H9 (cell line): ENCODE measurements at regions not wholly inside any gene's neighbourhood (a gene's known extent, or its start where the extent isn't known, plus 50 kb on each side); places are given as distances from the start of the nearest gene placed in this dataset.

Experiments used
- DNase-seq: peaks from one replicate; pipeline ENCODE4 v3.0.0-alpha.2; 2017
- H2AFZ ChIP-seq: one replicate; pipeline ENCODE4 v1.6.1; 2013; ENCODE audit warnings: mild to moderate bottlenecking, low read length, control low read depth, moderate library complexity
- H2AK5ac ChIP-seq: 2 replicates; pipeline ENCODE4 v1.6.1; 2013; ENCODE audit warnings: low read length, control low read depth, mixed read lengths; ENCODE audit not compliant: insufficient read length
- H2BK120ac ChIP-seq: one replicate; pipeline ENCODE4 v1.6.1; 2013; ENCODE audit warnings: low read depth, mild to moderate bottlenecking, low read length, control low read depth, inconsistent platforms; ENCODE audit not compliant: poor library complexity, severe bottlenecking
- H2BK12ac ChIP-seq: 2 replicates; pipeline ENCODE4 v1.6.1; 2013; ENCODE audit warnings: low read length, control low read depth, mixed read lengths, low read depth; ENCODE audit not compliant: insufficient read length
- H2BK15ac ChIP-seq: 2 replicates; pipeline ENCODE4 v1.6.1; 2013; ENCODE audit warnings: low read depth, low read length, control low read depth
- H2BK20ac ChIP-seq: one replicate; pipeline ENCODE4 v1.6.1; 2013; ENCODE audit warnings: low read depth, mild to moderate bottlenecking, low read length, control low read depth, inconsistent platforms; ENCODE audit not compliant: poor library complexity, severe bottlenecking
- H2BK5ac ChIP-seq: 2 replicates; pipeline ENCODE4 v1.6.1; 2013; ENCODE audit warnings: low read length, control low read depth, mixed read lengths; ENCODE audit not compliant: insufficient read length
- H3K14ac ChIP-seq: 2 replicates; pipeline ENCODE4 v1.6.1; 2013; ENCODE audit warnings: low read length, control low read depth; ENCODE audit not compliant: insufficient read depth
- H3K18ac ChIP-seq: 2 replicates; pipeline ENCODE4 v1.6.1; 2013; ENCODE audit warnings: low read depth, mild to moderate bottlenecking, mixed read lengths, low read length, control low read depth; ENCODE audit not compliant: insufficient read length
- H3K23ac ChIP-seq: 2 replicates; pipeline ENCODE4 v1.6.1; 2013; ENCODE audit warnings: low read length, control low read depth, mixed read lengths, low read depth; ENCODE audit not compliant: insufficient read length
- H3K23me2 ChIP-seq: 2 replicates; pipeline ENCODE4 v1.6.1; 2013; ENCODE audit warnings: low read depth, mild to moderate bottlenecking, mixed read lengths, low read length, control low read depth; ENCODE audit not compliant: insufficient read length, poor library complexity, severe bottlenecking
- H3K27ac ChIP-seq: 2 replicates; pipeline ENCODE4 v1.5.1; 2013; ENCODE audit warnings: low read length, control low read depth, mixed read lengths, low read depth; ENCODE audit not compliant: insufficient read length
- H3K27me3 ChIP-seq: 2 replicates; pipeline ENCODE4 v1.6.1; 2013; ENCODE audit warnings: low read length, control low read depth, inconsistent platforms; ENCODE audit not compliant: insufficient read depth
- H3K4ac ChIP-seq: 2 replicates; pipeline ENCODE4 v1.6.1; 2013; ENCODE audit warnings: low read depth, mild to moderate bottlenecking, control low read depth, inconsistent platforms, low read length, moderate library complexity
- H3K4me1 ChIP-seq: 2 replicates; pipeline ENCODE4 v1.6.1; 2013; ENCODE audit warnings: low read length, control low read depth, inconsistent platforms; ENCODE audit not compliant: insufficient read depth
- H3K4me2 ChIP-seq: 2 replicates; pipeline ENCODE4 v1.6.1; 2013; ENCODE audit warnings: low read length, control low read depth, mixed read lengths; ENCODE audit not compliant: insufficient read length, insufficient read depth
- H3K56ac ChIP-seq: 2 replicates; pipeline ENCODE4 v1.6.1; 2013; ENCODE audit warnings: low read depth, mild to moderate bottlenecking, mixed read lengths, low read length, control low read depth; ENCODE audit not compliant: insufficient read length
- H3K79me1 ChIP-seq: 2 replicates; pipeline ENCODE4 v1.6.1; 2013; ENCODE audit warnings: low read depth, mild to moderate bottlenecking, moderate library complexity, low read length, control low read depth, inconsistent platforms; ENCODE audit not compliant: insufficient read depth, poor library complexity, severe bottlenecking
- H3K79me2 ChIP-seq: 2 replicates; pipeline ENCODE4 v1.6.1; 2013; ENCODE audit warnings: low read length, control low read depth, inconsistent platforms; ENCODE audit not compliant: insufficient read depth
- H3K9ac ChIP-seq: 2 replicates; pipeline ENCODE4 v1.6.1; 2013; ENCODE audit warnings: low read length, control low read depth, mixed read lengths; ENCODE audit not compliant: insufficient read length; ENCODE audit errors: extremely low read depth
- H3K9me3 ChIP-seq: one replicate; pipeline ENCODE4 v1.6.1; 2013; ENCODE audit warnings: low read depth, low read length, inconsistent platforms; ENCODE audit not compliant: control insufficient read depth
- H3T11ph ChIP-seq: one replicate; pipeline ENCODE4 v1.6.1; 2013; ENCODE audit warnings: mild to moderate bottlenecking, low read length, control low read depth, inconsistent platforms
- H4K20me1 ChIP-seq: one replicate; pipeline ENCODE4 v1.6.1; 2013; ENCODE audit not compliant: control insufficient read depth, insufficient read length, insufficient read depth
- H4K5ac ChIP-seq: 2 replicates; pipeline ENCODE4 v1.6.1; 2013; ENCODE audit warnings: low read depth, mild to moderate bottlenecking, mixed read lengths, low read length, control low read depth; ENCODE audit not compliant: insufficient read length
- H4K8ac ChIP-seq: replicated peaks from 2 replicates; pipeline ENCODE4 v1.6.1; 2013; ENCODE audit warnings: low read length, control low read depth, mixed read lengths, low read depth; ENCODE audit not compliant: insufficient read length
- H4K91ac ChIP-seq: 2 replicates; pipeline ENCODE4 v1.6.1; 2013; ENCODE audit warnings: low read depth, mild to moderate bottlenecking, moderate library complexity, mixed read lengths, low read length, control low read depth; ENCODE audit not compliant: insufficient read length
- H3K27ac Mint-ChIP-seq, 3 experiments: 2 replicates in 2 of 3; 3 replicates in 1 of 3; pipeline ENCODE4 v1.8.0; 2020 to 2021; ENCODE audit warnings: mixed read lengths in 3 of 3, mild to moderate bottlenecking in 1 of 3, moderate library complexity in 1 of 3
- H3K27me3 Mint-ChIP-seq: 2 replicates; pipeline ENCODE4 v1.8.0; 2021; ENCODE audit warnings: low read depth, mild to moderate bottlenecking, moderate library complexity, mixed read lengths
- H3K36me3 Mint-ChIP-seq, 3 experiments: 2 replicates in 2 of 3; 3 replicates in 1 of 3; pipeline ENCODE4 v1.8.0; 2020 to 2021; ENCODE audit warnings: low read depth in 3 of 3, mixed read lengths in 3 of 3; ENCODE audit not compliant: insufficient read depth in 1 of 3
- H3K4me1 Mint-ChIP-seq, 2 experiments: 2 replicates each; pipeline ENCODE4 v1.8.0; 2020; ENCODE audit warnings: mixed read lengths in 2 of 2
- H3K4me3 Mint-ChIP-seq, 2 experiments: 2 replicates in 1 of 2; 3 replicates in 1 of 2; pipeline ENCODE4 v1.8.0; 2020 to 2021; ENCODE audit warnings: mild to moderate bottlenecking in 2 of 2, mixed read lengths in 2 of 2, moderate library complexity in 1 of 2
- H3K9me3 Mint-ChIP-seq, 2 experiments: 2 replicates in 1 of 2; 3 replicates in 1 of 2; pipeline ENCODE4 v1.8.0; 2020; ENCODE audit warnings: mild to moderate bottlenecking in 2 of 2, mixed read lengths in 2 of 2, moderate library complexity in 1 of 2
- CTCF ChIP-seq: fragments of 200-600 bp; sonication (generic); conservative IDR thresholded peaks from 3 replicates; pipeline ENCODE4 v1.8.0; 2021; ENCODE audit warnings: antibody characterized with exemption, mild to moderate bottlenecking
- WGBS: extraction: QIAGEN DNeasy Blood & Tissue Kit; methylation state at CpG from one replicate; pipeline ENCODE4 v1.1.7; 2013; ENCODE audit warnings: missing lambda C conversion rate, low lambda C conversion rate, mixed read lengths; ENCODE audit not compliant: insufficient read length; ENCODE audit errors: extremely low coverage; 5-methylcytosine and 5-hydroxymethylcytosine counted together

GRCh38 chr6:4603291-4603690, 172.9 kb upstream of the CDYL start:
- H3K36me3 Mint-ChIP-seq, result no peaks in the 10 kb centered on the region; a peak in 1 of 7 replicates
- peaks cover 2% of the 10 kb centered on the region for H3K27me3 Mint-ChIP-seq

More at GRCh38 chr6:4603291-4603690, 172.9 kb upstream of the CDYL start:
- no peak overlapping the region for H4K5ac ChIP-seq
- H2BK15ac ChIP-seq, result no peak overlapping the region
- H3K79me2 ChIP-seq, result no peaks in the 10 kb centered on the region
- H4K8ac ChIP-seq, result no peak overlapping the region
- H2AK5ac ChIP-seq, result no peak overlapping the region
- no peak overlapping the region for H3K18ac ChIP-seq
- H4K20me1 ChIP-seq, result no peaks in the 10 kb centered on the region
- no peak overlapping the region for H2BK12ac ChIP-seq
- TF ChIP-seq CTCF, result no peak
- WGBS, result no CpG with 5 or more reads among the region's 7 CpGs
- no peaks in the 10 kb centered on the region; a peak in 1 of 5 replicates for H3K9me3 Mint-ChIP-seq
- no peak overlapping the region for H4K91ac ChIP-seq
- H3K4me3 Mint-ChIP-seq, result no peak overlapping the region
- H3K79me1 ChIP-seq, result no peaks in the 10 kb centered on the region
- no peak for DNase-seq
- H3K23me2 ChIP-seq, result no peaks in the 10 kb centered on the region
- no peak overlapping the region for H3T11ph ChIP-seq
- no peak overlapping the region for H3K27ac Mint-ChIP-seq
- H3K27ac ChIP-seq, result no peak overlapping the region
- no peaks in the 10 kb centered on the region for H3K9me3 ChIP-seq
- H2BK20ac ChIP-seq, result no peak overlapping the region
- no peak overlapping the region for H3K56ac ChIP-seq
- H3K14ac ChIP-seq, result no peak overlapping the region
- H2BK120ac ChIP-seq, result no peak overlapping the region
- no peaks in the 10 kb centered on the region for H3K4me1 ChIP-seq
- H3K4ac ChIP-seq, result no peak overlapping the region
- H3K4me1 Mint-ChIP-seq, result peaks cover 6 to 7% of the 10 kb centered on the region in 2 experiments; a peak in 3 of 4 replicates
- H3K27me3 ChIP-seq, result no peaks in the 10 kb centered on the region
- no peak overlapping the region for H3K9ac ChIP-seq
- H3K4me2 ChIP-seq, result no peak overlapping the region
- H2BK5ac ChIP-seq, result no peak overlapping the region
- H2AFZ ChIP-seq, result no peak overlapping the region
- H3K23ac ChIP-seq, result no peak overlapping the region
